Activated naive CD8-positive, alpha-beta T cell treated with anti-CD3 and anti-CD28 coated beads for 36 hours (primary cell): ENCODE measurements at regions not wholly inside any gene's neighbourhood (a gene's known extent, or its start where the extent isn't known, plus 50 kb on each side); places are given as distances from the start of the nearest gene placed in this dataset.

Experiments
- DNase-seq: peaks from one replicate; pipeline ENCODE4 v3.0.0; 2021
- H3K27ac Mint-ChIP-seq: one replicate; pipeline ENCODE4 v1.8.0; 2022; ENCODE audit warnings: mild to moderate bottlenecking, moderate library complexity, mixed read lengths
- H3K27me3 Mint-ChIP-seq: one replicate; pipeline ENCODE4 v1.8.0; 2022; ENCODE audit warnings: mild to moderate bottlenecking, mixed read lengths
- H3K36me3 Mint-ChIP-seq: one replicate; pipeline ENCODE4 v1.8.0; 2021; ENCODE audit warnings: mild to moderate bottlenecking, mixed read lengths
- H3K4me1 Mint-ChIP-seq: one replicate; pipeline ENCODE4 v1.8.0; 2021; ENCODE audit warnings: mixed read lengths
- H3K4me3 Mint-ChIP-seq: one replicate; pipeline ENCODE4 v1.8.0; 2022; ENCODE audit warnings: mild to moderate bottlenecking, moderate library complexity, mixed read lengths
- H3K9me3 Mint-ChIP-seq: one replicate; pipeline ENCODE4 v1.8.0; 2022; ENCODE audit warnings: mixed read lengths

GRCh38 chr7:109276348-109276747 lies 706.7 kb downstream of the DNAJB9 start:
- Mint-ChIP-seq H3K9me3 (no peaks in the 10 kb centered on the region), H3K27ac (no peak overlapping the region), H3K4me1 (no peaks in the 10 kb centered on the region), H3K4me3 (no peak overlapping the region), H3K36me3 (no peaks in the 10 kb centered on the region), H3K27me3 (no peaks in the 10 kb centered on the region)
- DNase-seq, result no peak

- Mint-ChIP-seq H3K9me3 (peaks cover 5% of the 10 kb centered on the region), H3K4me1 (no peaks in the 10 kb centered on the region), H3K27ac (no peak overlapping the region), H3K36me3 (no peaks in the 10 kb centered on the region), H3K27me3 (no peaks in the 10 kb centered on the region), H3K4me3 (no peak overlapping the region)
- no peak for DNase-seq
These were observed 713.1 kb downstream of the DNAJB9 start for GRCh38 chr7:109282726-109283125.

GRCh38 chr7:109284943-109285342 lies 715.3 kb downstream of the DNAJB9 start:
- Mint-ChIP-seq H3K4me3 (no peak overlapping the region), H3K27ac (no peak overlapping the region), H3K9me3 (peaks cover 5% of the 10 kb centered on the region), H3K36me3 (no peaks in the 10 kb centered on the region), H3K4me1 (no peaks in the 10 kb centered on the region), H3K27me3 (no peaks in the 10 kb centered on the region)
- DNase-seq, result no peak

GRCh38 chr7:109295158-109295557 lies 725.5 kb downstream of the DNAJB9 start:
- DNase-seq, result no peak
- Mint-ChIP-seq H3K36me3 (no peaks in the 10 kb centered on the region), H3K4me1 (no peaks in the 10 kb centered on the region), H3K27ac (no peak overlapping the region), H3K27me3 (no peaks in the 10 kb centered on the region), H3K4me3 (no peak overlapping the region), H3K9me3 (peaks cover 2% of the 10 kb centered on the region)

GRCh38 chr7:109308816-109309215 lies 739.1 kb downstream of the DNAJB9 start:
- H3K4me3 Mint-ChIP-seq, result no peak overlapping the region
- DNase-seq, result no peak
- no peak overlapping the region for H3K27ac Mint-ChIP-seq
- H3K4me1 Mint-ChIP-seq, result no peaks in the 10 kb centered on the region
- H3K36me3 Mint-ChIP-seq, result no peaks in the 10 kb centered on the region
- H3K27me3 Mint-ChIP-seq, result no peaks in the 10 kb centered on the region
- peaks cover 5% of the 10 kb centered on the region for H3K9me3 Mint-ChIP-seq

- DNase-seq, result no peak
- H3K4me3 Mint-ChIP-seq, result no peak overlapping the region
- H3K27me3 Mint-ChIP-seq, result no peaks in the 10 kb centered on the region
- peaks cover 5% of the 10 kb centered on the region for H3K9me3 Mint-ChIP-seq
- no peaks in the 10 kb centered on the region for H3K4me1 Mint-ChIP-seq
- no peaks in the 10 kb centered on the region for H3K36me3 Mint-ChIP-seq
- no peak overlapping the region for H3K27ac Mint-ChIP-seq
These were observed 740.1 kb downstream of the DNAJB9 start for GRCh38 chr7:109309790-109310189.

GRCh38 chr7:109318136-109318535 lies 748.5 kb downstream of the DNAJB9 start:
- peaks cover 2% of the 10 kb centered on the region for H3K9me3 Mint-ChIP-seq
- no peak overlapping the region for H3K27ac Mint-ChIP-seq
- no peak overlapping the region for H3K4me3 Mint-ChIP-seq
- H3K27me3 Mint-ChIP-seq, result no peaks in the 10 kb centered on the region
- H3K36me3 Mint-ChIP-seq, result no peaks in the 10 kb centered on the region
- no peaks in the 10 kb centered on the region for H3K4me1 Mint-ChIP-seq
- no peak for DNase-seq

GRCh38 chr7:109322833-109323232 lies 753.2 kb downstream of the DNAJB9 start:
- no peaks in the 10 kb centered on the region for H3K9me3 Mint-ChIP-seq
- H3K27me3 Mint-ChIP-seq, result no peaks in the 10 kb centered on the region
- no peaks in the 10 kb centered on the region for H3K36me3 Mint-ChIP-seq
- no peak overlapping the region for H3K27ac Mint-ChIP-seq
- DNase-seq, result no peak
- no peaks in the 10 kb centered on the region for H3K4me1 Mint-ChIP-seq
- H3K4me3 Mint-ChIP-seq, result no peak overlapping the region

GRCh38 chr7:109331423-109331822 lies 761.7 kb downstream of the DNAJB9 start:
- H3K4me1 Mint-ChIP-seq, result no peaks in the 10 kb centered on the region
- no peaks in the 10 kb centered on the region for H3K36me3 Mint-ChIP-seq
- no peak for DNase-seq
- no peak overlapping the region for H3K27ac Mint-ChIP-seq
- H3K9me3 Mint-ChIP-seq, result peaks cover 6% of the 10 kb centered on the region
- no peaks in the 10 kb centered on the region for H3K27me3 Mint-ChIP-seq
- no peak overlapping the region for H3K4me3 Mint-ChIP-seq

- Mint-ChIP-seq H3K27me3 (no peaks in the 10 kb centered on the region), H3K36me3 (no peaks in the 10 kb centered on the region), H3K4me1 (no peaks in the 10 kb centered on the region), H3K27ac (no peak overlapping the region), H3K9me3 (no peaks in the 10 kb centered on the region), H3K4me3 (no peak overlapping the region)
- DNase-seq, result no peak
These were observed 766.3 kb downstream of the DNAJB9 start for GRCh38 chr7:109335951-109336350.

- no peaks in the 10 kb centered on the region for H3K9me3 Mint-ChIP-seq
- H3K27me3 Mint-ChIP-seq, result no peaks in the 10 kb centered on the region
- DNase-seq, result no peak
- no peak overlapping the region for H3K27ac Mint-ChIP-seq
- no peaks in the 10 kb centered on the region for H3K4me1 Mint-ChIP-seq
- no peaks in the 10 kb centered on the region for H3K36me3 Mint-ChIP-seq
- no peak overlapping the region for H3K4me3 Mint-ChIP-seq
These were observed 766.9 kb downstream of the DNAJB9 start for GRCh38 chr7:109336531-109336930.

- no peaks in the 10 kb centered on the region for H3K4me1 Mint-ChIP-seq
- no peak for DNase-seq
- no peak overlapping the region for H3K27ac Mint-ChIP-seq
- H3K27me3 Mint-ChIP-seq, result no peaks in the 10 kb centered on the region
- H3K4me3 Mint-ChIP-seq, result no peak overlapping the region
- no peaks in the 10 kb centered on the region for H3K9me3 Mint-ChIP-seq
- no peaks in the 10 kb centered on the region for H3K36me3 Mint-ChIP-seq
These were observed 774.0 kb downstream of the DNAJB9 start for GRCh38 chr7:109343678-109344077.

- Mint-ChIP-seq H3K9me3 (no peaks in the 10 kb centered on the region), H3K4me3 (no peak overlapping the region)
These were observed 781.8 kb downstream of the DNAJB9 start for GRCh38 chr7:109351493-109351892.

GRCh38 chr7:109354000-109354399 lies 784.3 kb downstream of the DNAJB9 start:
- no peak for DNase-seq
- Mint-ChIP-seq H3K36me3 (no peaks in the 10 kb centered on the region), H3K4me3 (no peak overlapping the region), H3K4me1 (no peaks in the 10 kb centered on the region), H3K27ac (no peak overlapping the region), H3K9me3 (no peaks in the 10 kb centered on the region), H3K27me3 (no peaks in the 10 kb centered on the region)

More at GRCh38 chr7:109351493-109351892, 781.8 kb downstream of the DNAJB9 start:
- H3K27ac Mint-ChIP-seq, result no peak overlapping the region
- no peaks in the 10 kb centered on the region for H3K4me1 Mint-ChIP-seq
- no peaks in the 10 kb centered on the region for H3K36me3 Mint-ChIP-seq
- no peak for DNase-seq
- no peaks in the 10 kb centered on the region for H3K27me3 Mint-ChIP-seq

GRCh38 chr7:109354552-109354951 lies 784.9 kb downstream of the DNAJB9 start:
- Mint-ChIP-seq H3K36me3 (no peaks in the 10 kb centered on the region), H3K27me3 (no peaks in the 10 kb centered on the region), H3K4me1 (no peaks in the 10 kb centered on the region), H3K27ac (no peak overlapping the region), H3K9me3 (no peaks in the 10 kb centered on the region), H3K4me3 (no peak overlapping the region)
- no peak for DNase-seq

- H3K4me1 Mint-ChIP-seq, result no peaks in the 10 kb centered on the region
- no peak overlapping the region for H3K4me3 Mint-ChIP-seq
- H3K36me3 Mint-ChIP-seq, result no peaks in the 10 kb centered on the region
- no peak for DNase-seq
- no peaks in the 10 kb centered on the region for H3K27me3 Mint-ChIP-seq
- H3K27ac Mint-ChIP-seq, result no peak overlapping the region
- H3K9me3 Mint-ChIP-seq, result peaks cover 2% of the 10 kb centered on the region
These were observed 806.1 kb downstream of the DNAJB9 start for GRCh38 chr7:109375823-109376222.

GRCh38 chr7:109376576-109376975 lies 806.9 kb downstream of the DNAJB9 start:
- Mint-ChIP-seq H3K36me3 (no peaks in the 10 kb centered on the region), H3K9me3 (peaks cover 2% of the 10 kb centered on the region), H3K4me1 (no peaks in the 10 kb centered on the region), H3K27me3 (no peaks in the 10 kb centered on the region), H3K27ac (no peak overlapping the region), H3K4me3 (no peak overlapping the region)
- no peak for DNase-seq
